Activated CD4-positive, alpha-beta T cell treated with anti-CD3 and anti-CD28 coated beads for 4 hours (primary cell): ENCODE measurements at regions not wholly inside any gene's neighbourhood (a gene's known extent, or its start where the extent isn't known, plus 50 kb on each side); places are given as distances from the start of the nearest gene placed in this dataset.

Experiments
- DNase-seq, 2 donors: peaks; one replicate each; pipeline ENCODE4 v3.0.0-alpha.2; 2020

DNA sequence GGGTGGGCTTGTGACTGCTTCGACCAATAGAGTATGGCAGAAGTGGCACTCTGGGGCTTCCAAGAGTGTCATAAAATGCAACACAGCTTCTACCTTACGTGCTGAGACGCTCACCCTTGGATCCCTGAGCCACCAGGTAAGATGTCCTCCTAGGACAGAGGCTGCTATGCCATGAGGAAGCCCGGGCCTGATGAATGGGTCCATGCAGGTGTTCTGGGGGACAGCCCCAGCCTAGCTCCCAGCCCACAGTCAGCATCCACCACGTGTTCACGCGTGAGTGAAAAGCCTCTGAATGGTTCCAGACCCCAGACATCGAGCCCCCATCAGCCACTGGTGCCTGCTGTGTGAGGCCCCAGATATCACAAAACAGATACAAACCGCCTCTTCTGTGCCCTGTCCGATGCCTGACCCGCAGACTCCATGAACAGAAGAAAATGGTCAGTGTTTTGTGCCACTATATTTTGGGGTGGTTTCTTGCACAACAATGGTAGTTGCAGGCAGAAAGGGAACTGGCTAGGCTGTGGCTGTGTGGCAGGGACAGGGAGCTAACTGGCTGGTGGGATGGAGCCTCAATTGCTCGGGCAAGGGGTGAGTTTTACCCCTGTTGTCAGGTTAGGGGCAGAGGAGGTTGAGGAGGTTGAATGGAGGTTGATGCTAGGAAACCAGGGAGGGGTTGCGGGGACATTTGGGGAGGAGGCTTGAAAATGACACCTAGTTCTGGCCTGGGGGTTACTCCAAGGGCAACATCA lies 92.2 kb downstream of the LINGO1 start:
- no peak for DNase-seq

DNA sequence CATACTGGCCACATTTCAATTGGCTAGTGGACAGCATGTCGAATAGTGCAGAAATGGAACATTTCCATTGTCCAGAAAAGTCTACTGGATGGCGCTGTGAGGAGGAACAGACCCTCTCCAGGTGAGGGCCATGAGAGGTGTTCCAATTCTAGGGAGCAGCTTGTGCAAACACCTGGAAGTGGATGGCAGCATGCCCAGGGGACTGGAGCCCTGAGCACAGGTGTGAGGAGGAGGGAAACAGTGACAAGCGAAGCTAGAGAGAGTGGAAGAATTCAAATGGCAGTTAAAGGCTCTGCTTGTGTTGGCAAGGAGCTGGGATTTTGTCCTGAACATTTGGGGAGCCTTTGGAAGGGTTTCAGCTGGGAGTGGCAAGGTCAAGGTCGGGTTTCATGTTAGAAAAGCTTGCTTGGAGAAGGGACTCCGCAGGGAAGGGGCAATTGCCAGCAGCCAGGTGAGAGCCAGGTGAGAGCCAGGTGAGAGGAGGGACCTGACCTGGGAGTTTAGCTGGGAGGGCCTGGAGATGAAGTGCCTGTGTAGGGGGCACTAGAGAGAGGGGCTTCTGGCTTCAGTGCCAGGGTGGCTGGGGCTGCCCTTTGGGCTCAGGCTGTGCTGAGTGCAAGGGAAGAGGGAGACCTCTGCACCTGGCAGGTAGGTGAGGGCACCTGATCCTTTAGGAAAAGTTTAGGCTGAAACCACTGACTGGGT lies 93.8 kb downstream of the LINGO1 start:
- DNase-seq, result no peak

DNA sequence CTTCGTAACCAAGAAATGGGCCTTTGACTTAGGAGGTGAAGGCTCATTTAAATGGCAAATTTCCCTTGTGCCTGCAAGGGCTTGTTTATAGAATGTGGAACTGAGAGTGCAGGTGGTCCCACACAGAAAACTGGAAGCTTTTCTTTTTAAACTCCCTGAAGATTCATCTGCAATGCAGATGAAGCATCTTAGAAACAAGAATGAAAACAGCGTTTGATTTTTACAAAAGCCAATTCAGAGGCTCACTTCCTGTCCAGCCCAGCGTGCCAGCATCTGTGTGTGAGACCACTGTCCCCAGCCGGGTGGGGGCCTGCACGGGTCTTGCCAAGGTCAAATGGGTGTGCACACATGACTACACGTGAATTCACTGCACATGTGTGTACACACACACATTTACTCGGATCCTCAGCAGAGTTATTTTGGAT lies 94.7 kb downstream of the LINGO1 start:
- DNase-seq, result no peak

- DNase-seq, result no peak
These were observed 95.7 kb downstream of the LINGO1 start for GRCh38 chr15:77537006-77537405.

GRCh38 chr15:77535845-77536244 lies 96.9 kb downstream of the LINGO1 start:
- no peak for DNase-seq
